ENCODE measurements at regions not wholly inside any gene's neighbourhood (a gene's known extent, or its start where the extent isn't known, plus 50 kb on each side); places are given as distances from the start of the nearest gene placed in this dataset.

DNA sequence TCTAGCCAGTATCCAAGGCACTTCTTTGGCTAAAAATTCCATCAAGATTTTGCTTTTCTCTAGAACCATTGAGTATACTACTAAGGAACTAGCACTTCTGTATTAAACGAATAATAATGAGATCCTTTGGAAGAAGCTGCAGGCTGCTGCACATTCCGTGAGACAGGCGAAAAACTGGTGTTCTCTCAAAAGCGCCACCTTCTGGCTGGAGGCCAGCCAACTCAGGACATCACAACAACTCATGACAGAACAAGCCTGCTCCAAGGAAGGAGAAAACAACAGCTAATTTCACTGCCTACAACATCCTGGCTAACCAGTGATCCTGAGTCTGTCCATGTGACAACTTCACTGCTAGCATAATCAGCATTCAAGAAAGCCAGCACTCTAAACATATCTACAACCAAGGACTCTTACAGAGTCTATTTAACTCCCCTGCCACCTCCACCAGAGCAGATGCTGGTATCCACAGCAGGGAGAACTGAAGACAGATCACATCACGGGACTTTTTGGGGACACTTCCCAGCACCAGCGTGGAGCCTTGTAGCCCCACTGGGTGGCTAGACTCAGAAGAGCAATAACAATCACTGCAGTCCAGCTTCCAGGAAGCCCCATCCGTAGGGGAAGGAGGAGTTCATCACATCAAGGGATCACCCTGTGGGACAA is 150.5 kb downstream of the YTHDC2 start:
- ChIA-PET POLR2A (no interaction called here), CTCF (no interaction called here)
- Histone ChIP-seq H3K4me1 (ENCODE audit: control insufficient read depth in 2 of 2, insufficient read depth in 2 of 2, low read length in 2 of 2) (no peaks in the 10 kb centered on the region), H3K79me2 (ENCODE audit: control insufficient read depth, insufficient read depth, low read length) (no peaks in the 10 kb centered on the region), H3K9ac (ENCODE audit: low read length) (no peak overlapping the region), H3K27ac (ENCODE audit: low read length in 2 of 2) (no peak overlapping the region), H4K20me1 (ENCODE audit: control insufficient read depth, insufficient read depth, low read length, poor library complexity, severe bottlenecking) (no peaks in the 10 kb centered on the region), H3K36me3 (replicated peaks in 1 of 2; ENCODE audit: control extremely low read depth in 1 of 2, control insufficient read depth in 1 of 2, extremely low read depth in 1 of 2, insufficient read depth in 2 of 2, low read length in 1 of 2) (no peaks in the 10 kb centered on the region), H3K4me2 (replicated peaks; ENCODE audit: low read depth, low read length, poor library complexity, severe bottlenecking) (no peak overlapping the region), H3K4me3 (ENCODE audit: control extremely low read depth in 1 of 5, extremely low read depth in 1 of 5, insufficient read depth in 1 of 5, low read depth in 2 of 5, low read length in 4 of 5) (no peak overlapping the region), H3K27me3 (replicated peaks in 1 of 4; ENCODE audit: control extremely low read depth in 1 of 4, control insufficient read depth in 3 of 4, insufficient read depth in 4 of 4, low read length in 3 of 4) (peaks cover 0 to 5% (median 0%) of the 10 kb centered on the region in 4 experiments), H3K9me3 (ENCODE audit: control extremely low read depth in 1 of 3, control insufficient read depth in 2 of 3, insufficient read depth in 1 of 3, low read length in 2 of 3) (no peaks in the 10 kb centered on the region), H2AFZ (ENCODE audit: insufficient read depth, low read depth, low read length, poor library complexity, severe bottlenecking) (no peak overlapping the region)
- 73% methylated on average over 6 of the region's 7 CpGs for WGBS (ENCODE audit: insufficient coverage)
- Mint-ChIP-seq H3K27ac (no peak overlapping the region), H3K4me1 (no peaks in the 10 kb centered on the region), H3K4me3 (no peak overlapping the region), H3K27me3 (peaks cover 38% of the 10 kb centered on the region), H3K9me3 (ENCODE audit: insufficient read depth) (no peaks in the 10 kb centered on the region)
- DNase-seq (no peak), ATAC-seq (ENCODE audit: low read depth) (no peak)
- intact Hi-C loops (cut with micrococcal nuclease), result no loop called here
- TF ChIP-seq EZH2 (IDR thresholded peaks at IDR 0.05; ENCODE audit: borderline replicate concordance, insufficient read depth, low read depth, low read length, poor library complexity, severe bottlenecking), result no peak
- TF ChIP-seq, protein P1, sequence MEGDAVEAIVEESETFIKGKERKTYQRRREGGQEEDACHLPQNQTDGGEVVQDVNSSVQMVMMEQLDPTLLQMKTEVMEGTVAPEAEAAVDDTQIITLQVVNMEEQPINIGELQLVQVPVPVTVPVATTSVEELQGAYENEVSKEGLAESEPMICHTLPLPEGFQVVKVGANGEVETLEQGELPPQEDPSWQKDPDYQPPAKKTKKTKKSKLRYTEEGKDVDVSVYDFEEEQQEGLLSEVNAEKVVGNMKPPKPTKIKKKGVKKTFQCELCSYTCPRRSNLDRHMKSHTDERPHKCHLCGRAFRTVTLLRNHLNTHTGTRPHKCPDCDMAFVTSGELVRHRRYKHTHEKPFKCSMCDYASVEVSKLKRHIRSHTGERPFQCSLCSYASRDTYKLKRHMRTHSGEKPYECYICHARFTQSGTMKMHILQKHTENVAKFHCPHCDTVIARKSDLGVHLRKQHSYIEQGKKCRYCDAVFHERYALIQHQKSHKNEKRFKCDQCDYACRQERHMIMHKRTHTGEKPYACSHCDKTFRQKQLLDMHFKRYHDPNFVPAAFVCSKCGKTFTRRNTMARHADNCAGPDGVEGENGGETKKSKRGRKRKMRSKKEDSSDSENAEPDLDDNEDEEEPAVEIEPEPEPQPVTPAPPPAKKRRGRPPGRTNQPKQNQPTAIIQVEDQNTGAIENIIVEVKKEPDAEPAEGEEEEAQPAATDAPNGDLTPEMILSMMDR (IDR thresholded peaks at IDR 0.05), result no peak

DNA sequence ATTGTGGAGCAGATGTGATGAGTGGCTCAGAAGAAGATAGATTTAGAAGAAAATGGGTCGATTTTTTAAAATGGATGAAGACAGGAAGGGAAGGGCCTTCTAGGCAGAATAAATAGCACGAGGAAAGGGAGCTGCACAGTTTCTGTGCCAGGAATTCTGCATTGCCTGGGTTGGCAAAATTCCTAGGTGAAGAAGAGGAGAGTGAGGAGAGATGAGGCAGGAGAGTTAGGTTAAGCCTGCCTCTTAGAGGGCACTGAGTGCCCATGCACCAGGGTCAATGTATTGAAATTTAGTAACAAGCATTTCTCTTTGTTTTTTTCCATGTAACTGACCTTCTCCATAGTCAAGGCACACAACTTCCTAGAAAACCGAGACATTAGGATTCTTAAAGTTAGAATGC is 159.5 kb downstream of the YTHDC2 start:
- Histone ChIP-seq H2AFZ (ENCODE audit: insufficient read depth, low read depth, low read length, poor library complexity, severe bottlenecking) (no peak overlapping the region), H4K20me1 (ENCODE audit: control insufficient read depth, insufficient read depth, low read length, poor library complexity, severe bottlenecking) (no peaks in the 10 kb centered on the region), H3K4me2 (replicated peaks; ENCODE audit: low read depth, low read length, poor library complexity, severe bottlenecking) (no peak overlapping the region), H3K27me3 (replicated peaks in 1 of 4; ENCODE audit: control extremely low read depth in 1 of 4, control insufficient read depth in 3 of 4, insufficient read depth in 4 of 4, low read length in 3 of 4) (no peaks in the 10 kb centered on the region), H3K4me3 (ENCODE audit: control extremely low read depth in 1 of 5, extremely low read depth in 1 of 5, insufficient read depth in 1 of 5, low read depth in 2 of 5, low read length in 4 of 5) (no peak overlapping the region), H3K4me1 (ENCODE audit: control insufficient read depth in 2 of 2, insufficient read depth in 2 of 2, low read length in 2 of 2) (no peaks in the 10 kb centered on the region), H3K9ac (ENCODE audit: low read length) (no peak overlapping the region), H3K36me3 (replicated peaks in 1 of 2; ENCODE audit: control extremely low read depth in 1 of 2, control insufficient read depth in 1 of 2, extremely low read depth in 1 of 2, insufficient read depth in 2 of 2, low read length in 1 of 2) (no peaks in the 10 kb centered on the region), H3K27ac (ENCODE audit: low read length in 2 of 2) (no peak overlapping the region), H3K79me2 (ENCODE audit: control insufficient read depth, insufficient read depth, low read length) (no peaks in the 10 kb centered on the region), H3K9me3 (ENCODE audit: control extremely low read depth in 1 of 3, control insufficient read depth in 2 of 3, insufficient read depth in 1 of 3, low read length in 2 of 3) (peaks cover 0 to 4% (median 0%) of the 10 kb centered on the region in 3 donors)
- intact Hi-C loops (cut with micrococcal nuclease), result no loop called here
- Mint-ChIP-seq H3K27me3 (peaks cover 11% of the 10 kb centered on the region), H3K27ac (no peak overlapping the region), H3K9me3 (ENCODE audit: insufficient read depth) (no peaks in the 10 kb centered on the region), H3K4me3 (no peak overlapping the region), H3K4me1 (no peaks in the 10 kb centered on the region)
- ATAC-seq (ENCODE audit: low read depth), result no peak
- DNase-seq, result no peak
- ChIA-PET POLR2A (no interaction called here), CTCF (no interaction called here)
- TF ChIP-seq, protein P1 (IDR thresholded peaks at IDR 0.05), result no peak
- TF ChIP-seq EZH2 (IDR thresholded peaks at IDR 0.05; ENCODE audit: borderline replicate concordance, insufficient read depth, low read depth, low read length, poor library complexity, severe bottlenecking), result no peak
- WGBS (ENCODE audit: insufficient coverage), result 59% methylated on average over 2 of the region's 3 CpGs

All from B cell (primary cell).